HCT116 (cell line): ENCODE measurements at regions not wholly inside any gene's neighbourhood (a gene's known extent, or its start where the extent isn't known, plus 50 kb on each side); places are given as distances from the start of the nearest gene placed in this dataset.

Experiments
- ATAC-seq: fragments of 200-7000 bp; cut with Tn5 transposase; 2 replicates; pipeline ENCODE4 v1.9.1; 2020; ENCODE audit warnings: mild to moderate bottlenecking, moderate library complexity
- BruUV-seq: library from RNA; stranded (reverse); fragments of 400-500 nt; replicated peaks from 2 replicates; lab custom pipeline; 2021; lab: Mats Ljungman, UMichigan
- CTCF ChIA-PET: fragments of 300-600 bp; sonication (Branson Sonifier 250); formaldehyde crosslinking; loops from one replicate; lab custom pipeline; 2021; ENCODE audit warnings: antibody characterized with exemption; lab: Charles Lee
- POLR2A ChIA-PET: fragments of 300-600, 350-600 bp; sonication (Branson Sonifier 250); formaldehyde crosslinking; loops from one replicate; lab custom pipeline; 2021; ENCODE audit warnings: antibody characterized with exemption; lab: Charles Lee
- RAD21 ChIA-PET, 2 experiments: fragments of 300-600 bp; sonication (Branson Sonifier 250); formaldehyde crosslinking; loops; one replicate each; lab custom pipeline; 2023; ENCODE audit warnings: low total read pairs in 2 of 2; ENCODE audit not compliant: uncharacterized antibody in 2 of 2, unreplicated experiment in 2 of 2, low non-redundant PET in 1 of 2; lab: Charles Lee
- DNase-seq: peaks from one replicate; pipeline ENCODE4 v3.0.0-alpha.2; 2010; ENCODE audit warnings: low read depth, low spot score
- H2AFZ ChIP-seq: fragments of 200-600 bp; shearing (Covaris generic), sonication (generic); 2 replicates; pipeline ENCODE4 v1.6.1; 2017; ENCODE audit warnings: low read depth, mixed run types, mixed read lengths, antibody characterized with exemption, low read length; ENCODE audit not compliant: poor library complexity, severe bottlenecking
- H3K27ac ChIP-seq: 2 replicates; pipeline ENCODE4 v1.5.1; 2012; ENCODE audit warnings: low read depth, low read length
- H3K27me3 ChIP-seq: fragments of 200-600 bp; sonication (generic); 2 replicates; pipeline ENCODE4 v1.6.1; 2016; ENCODE audit warnings: mixed run types, low read length, mixed read lengths; ENCODE audit not compliant: insufficient read depth
- H3K36me3 ChIP-seq, 2 experiments: fragments of 200-500 bp in 1 of 2; fragments of 200-600 bp in 1 of 2; sonication (Bioruptor generic) in 1 of 2; sonication (generic) in 1 of 2; 2 replicates each; pipeline versions ENCODE4 v1.5.1 to v1.6.1; 2014 to 2016; ENCODE audit warnings: low read length in 2 of 2, inconsistent platforms in 1 of 2, mixed read lengths in 1 of 2, mixed run types in 1 of 2; ENCODE audit not compliant: insufficient read depth in 2 of 2, control insufficient read depth in 1 of 2
- H3K4me1 ChIP-seq, 2 experiments: fragments of 200-600 bp in 1 of 2; sonication (generic) in 1 of 2; 2 replicates each; pipeline versions ENCODE4 v1.5.1 to v1.6.1; 2012 to 2017; ENCODE audit warnings: low read length in 2 of 2, inconsistent platforms in 1 of 2, mild to moderate bottlenecking in 1 of 2, mixed read lengths in 1 of 2, mixed run types in 1 of 2, moderate library complexity in 1 of 2; ENCODE audit not compliant: insufficient read depth in 2 of 2, control insufficient read depth in 1 of 2
- H3K4me2 ChIP-seq: fragments of 200-600 bp; sonication (generic); 2 replicates; pipeline ENCODE4 v1.6.1; 2017; ENCODE audit warnings: mixed run types, low read length, mixed read lengths
- H3K4me3 ChIP-seq, 2 experiments: fragments of 200-600 bp in 1 of 2; sonication (generic) in 1 of 2; replicated peaks in 1 of 2; 2 replicates each; pipeline ENCODE4 v1.5.1; 2011 to 2016; ENCODE audit warnings: low read length in 2 of 2, control low read depth in 1 of 2, low read depth in 1 of 2, mild to moderate bottlenecking in 1 of 2, mixed read lengths in 1 of 2, mixed run types in 1 of 2
- H3K79me2 ChIP-seq: fragments of 200-600 bp; sonication (generic); 2 replicates; pipeline ENCODE4 v1.6.1; 2017; ENCODE audit warnings: mild to moderate bottlenecking, mixed run types, low read length, moderate library complexity, mixed read lengths; ENCODE audit not compliant: insufficient read depth
- H3K9ac ChIP-seq: fragments of 200-600 bp; sonication (generic); 2 replicates; pipeline ENCODE4 v1.6.1; 2016; ENCODE audit warnings: low read length, mixed read lengths
- H3K9me2 ChIP-seq: fragments of 200-600 bp; sonication (generic), shearing (Covaris generic); 2 replicates; pipeline ENCODE4 v1.6.1; 2017; ENCODE audit warnings: mixed run types, mild to moderate bottlenecking, moderate library complexity; ENCODE audit not compliant: insufficient read depth
- H3K9me3 ChIP-seq, 2 experiments: fragments of 200-500 bp in 1 of 2; fragments of 200-600 bp in 1 of 2; sonication (Bioruptor generic) in 1 of 2; sonication (generic) in 1 of 2; 2 replicates each; pipeline ENCODE4 v1.6.1; 2014 to 2017; ENCODE audit warnings: low read length in 2 of 2, mixed read lengths in 2 of 2, inconsistent platforms in 1 of 2, low read depth in 1 of 2, mild to moderate bottlenecking in 1 of 2, mixed run types in 1 of 2, moderate library complexity in 1 of 2; ENCODE audit not compliant: control insufficient read depth in 1 of 2, insufficient read depth in 1 of 2
- H4K20me1 ChIP-seq: fragments of 200-600 bp; sonication (generic), shearing (Covaris generic); 2 replicates; pipeline ENCODE4 v1.6.1; 2017; ENCODE audit warnings: mixed run types, mild to moderate bottlenecking, moderate library complexity; ENCODE audit not compliant: insufficient read depth
- CBX3 ChIP-seq: IDR thresholded peaks from 2 replicates; pipeline ENCODE4 v1.6.1; 2012; ENCODE audit warnings: low read depth
- CEBPB ChIP-seq: IDR thresholded peaks from 2 replicates; pipeline ENCODE4 v1.6.1; 2012; ENCODE audit warnings: low read depth
- EGR1 ChIP-seq: IDR thresholded peaks from 2 replicates; pipeline ENCODE4 v1.6.1; 2012; ENCODE audit warnings: low read depth
- ELF1 ChIP-seq: IDR thresholded peaks from 2 replicates; pipeline ENCODE4 v1.6.1; 2012; ENCODE audit warnings: low read depth, borderline replicate concordance
- EZH2 ChIP-seq: fragments of 200-600 bp; sonication (generic); IDR thresholded peaks from 2 replicates; pipeline ENCODE4 v1.6.1; 2017; ENCODE audit warnings: antibody characterized with exemption, mixed run types
- FOSL1 ChIP-seq: IDR thresholded peaks from 2 replicates; pipeline ENCODE4 v1.6.1; 2012; ENCODE audit warnings: low read depth
- JUND ChIP-seq: IDR thresholded peaks from 2 replicates; pipeline ENCODE4 v1.6.1; 2012
- POLR2A ChIP-seq: IDR thresholded peaks from 2 replicates; pipeline ENCODE4 v1.7.0; 2011; ENCODE audit warnings: borderline replicate concordance; ENCODE audit not compliant: insufficient read depth, insufficient read length; ENCODE audit errors: extremely low read depth
- POLR2AphosphoS5 ChIP-seq: IDR thresholded peaks from 2 replicates; pipeline ENCODE4 v1.6.1; 2011; ENCODE audit warnings: mild to moderate bottlenecking, low read depth, low read length, moderate library complexity
- RAD21 ChIP-seq: IDR thresholded peaks from 2 replicates; pipeline ENCODE4 v1.6.1; 2012; ENCODE audit warnings: low read depth, mild to moderate bottlenecking
- REST ChIP-seq: IDR thresholded peaks from 2 replicates; pipeline ENCODE4 v1.6.1; 2012; ENCODE audit warnings: low read depth
- SIN3A ChIP-seq: IDR thresholded peaks from 2 replicates; pipeline ENCODE4 v1.6.1; 2012; ENCODE audit warnings: low read depth
- SP1 ChIP-seq: IDR thresholded peaks from 2 replicates; pipeline ENCODE4 v1.6.1; 2012; ENCODE audit warnings: low read depth
- SRF ChIP-seq: IDR thresholded peaks from 2 replicates; pipeline ENCODE4 v1.6.1; 2012; ENCODE audit warnings: low read depth
- TCF7L2 ChIP-seq: IDR thresholded peaks from 2 replicates; pipeline ENCODE4 v1.7.0; 2011; ENCODE audit warnings: borderline replicate concordance, inconsistent platforms; ENCODE audit not compliant: insufficient read depth, insufficient read length; ENCODE audit errors: extremely low read depth
- YY1 ChIP-seq: IDR thresholded peaks from 2 replicates; pipeline ENCODE4 v1.6.1; 2011; ENCODE audit warnings: low read length, low read depth, moderate library complexity, mild to moderate bottlenecking; ENCODE audit not compliant: insufficient replicate concordance; ENCODE audit errors: extremely low read depth
- ZNF274 ChIP-seq: fragments of 200-500 bp; sonication (Bioruptor generic); IDR thresholded peaks from 2 replicates; pipeline ENCODE4 v1.6.1; 2014; ENCODE audit warnings: mild to moderate bottlenecking, low read depth, low read length, inconsistent platforms
- intact Hi-C: fragments of 100-400 bp; cut with micrococcal nuclease; formaldehyde crosslinking; loops from 2 replicates; pipeline ENCODE4 v1.10.0; 2022
- TF ChIP-seq, protein P1 (sequence below): IDR thresholded peaks from 2 replicates; pipeline ENCODE4 v1.6.1; 2012
- TF ChIP-seq, protein P2 (sequence below): IDR thresholded peaks from 2 replicates; pipeline ENCODE4 v1.6.1; 2012
- TF ChIP-seq, protein P3 (sequence below): IDR thresholded peaks from 2 replicates; pipeline ENCODE4 v1.6.1; 2011; ENCODE audit warnings: mild to moderate bottlenecking, low read length, moderate library complexity; ENCODE audit not compliant: insufficient replicate concordance; ENCODE audit errors: extremely low read depth

DNA sequence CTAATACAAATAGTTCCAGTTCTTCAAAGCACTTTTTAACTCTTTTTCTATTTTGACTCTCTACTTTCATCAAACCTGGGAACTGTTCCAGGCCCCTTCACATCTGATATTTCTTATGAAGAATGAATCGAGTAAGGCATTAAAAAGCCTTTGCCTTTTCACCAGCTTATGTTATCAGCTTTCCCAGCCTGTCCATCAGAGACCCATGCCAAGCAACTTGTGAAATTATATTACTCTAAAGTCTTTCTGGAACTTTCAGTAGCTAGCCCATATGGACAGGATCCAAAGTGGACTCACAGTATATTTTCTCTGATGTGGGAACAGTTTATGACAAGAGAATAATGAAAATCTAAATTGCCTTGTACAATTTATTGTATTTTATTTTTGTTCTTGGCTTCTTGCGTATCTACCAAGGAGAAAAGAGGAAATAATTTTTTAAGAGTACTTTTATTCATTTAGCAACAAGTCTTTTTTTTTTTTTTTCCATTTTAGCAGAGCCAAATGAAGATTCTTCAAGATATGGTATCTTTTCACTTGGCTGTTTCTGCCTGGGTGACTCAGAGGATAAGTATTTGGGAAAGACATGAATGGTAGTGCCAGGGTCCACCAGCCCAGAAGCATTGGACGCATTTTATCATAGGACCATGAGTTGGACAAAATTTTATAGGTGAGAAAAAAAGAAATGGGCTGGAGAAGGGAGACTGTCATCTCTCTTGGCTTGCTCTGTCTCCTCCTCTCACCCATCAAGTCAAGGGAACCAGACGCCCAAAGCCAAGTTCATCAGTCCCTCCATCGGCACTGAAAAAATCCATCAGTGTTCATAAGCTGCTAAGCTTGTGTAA, 195.8 kb upstream of the NEBL start:
- intact Hi-C loops: no loop called here
- DNase-seq: no peak
- TF ChIP-seq SP1: no peak
- TF ChIP-seq, protein P1, sequence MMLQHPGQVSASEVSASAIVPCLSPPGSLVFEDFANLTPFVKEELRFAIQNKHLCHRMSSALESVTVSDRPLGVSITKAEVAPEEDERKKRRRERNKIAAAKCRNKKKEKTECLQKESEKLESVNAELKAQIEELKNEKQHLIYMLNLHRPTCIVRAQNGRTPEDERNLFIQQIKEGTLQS: no peak
- no peak for TF ChIP-seq EZH2
- no peak for TF ChIP-seq FOSL1
- TF ChIP-seq ELF1: no peak
- no peak for TF ChIP-seq POLR2A
- TF ChIP-seq SIN3A: no peak
- TF ChIP-seq EGR1: no peak
- TF ChIP-seq TCF7L2: no peak
- TF ChIP-seq RAD21: no peak
- TF ChIP-seq YY1: no peak
- TF ChIP-seq ZNF274: no peak
- no peak for TF ChIP-seq JUND
- no peak for TF ChIP-seq REST
- TF ChIP-seq, protein P2, sequence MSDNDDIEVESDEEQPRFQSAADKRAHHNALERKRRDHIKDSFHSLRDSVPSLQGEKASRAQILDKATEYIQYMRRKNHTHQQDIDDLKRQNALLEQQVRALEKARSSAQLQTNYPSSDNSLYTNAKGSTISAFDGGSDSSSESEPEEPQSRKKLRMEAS: no peak
- no peak for TF ChIP-seq SRF
- no peak for TF ChIP-seq POLR2AphosphoS5
- no peak for TF ChIP-seq CEBPB
- TF ChIP-seq CBX3: no peak
- TF ChIP-seq, protein P3, sequence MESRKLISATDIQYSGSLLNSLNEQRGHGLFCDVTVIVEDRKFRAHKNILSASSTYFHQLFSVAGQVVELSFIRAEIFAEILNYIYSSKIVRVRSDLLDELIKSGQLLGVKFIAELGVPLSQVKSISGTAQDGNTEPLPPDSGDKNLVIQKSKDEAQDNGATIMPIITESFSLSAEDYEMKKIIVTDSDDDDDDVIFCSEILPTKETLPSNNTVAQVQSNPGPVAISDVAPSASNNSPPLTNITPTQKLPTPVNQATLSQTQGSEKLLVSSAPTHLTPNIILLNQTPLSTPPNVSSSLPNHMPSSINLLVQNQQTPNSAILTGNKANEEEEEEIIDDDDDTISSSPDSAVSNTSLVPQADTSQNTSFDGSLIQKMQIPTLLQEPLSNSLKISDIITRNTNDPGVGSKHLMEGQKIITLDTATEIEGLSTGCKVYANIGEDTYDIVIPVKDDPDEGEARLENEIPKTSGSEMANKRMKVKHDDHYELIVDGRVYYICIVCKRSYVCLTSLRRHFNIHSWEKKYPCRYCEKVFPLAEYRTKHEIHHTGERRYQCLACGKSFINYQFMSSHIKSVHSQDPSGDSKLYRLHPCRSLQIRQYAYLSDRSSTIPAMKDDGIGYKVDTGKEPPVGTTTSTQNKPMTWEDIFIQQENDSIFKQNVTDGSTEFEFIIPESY: no peak

More for the DNA sequence above, 195.8 kb upstream of the NEBL start:
- no peaks in the 10 kb centered on the region for H3K9me2 ChIP-seq
- H4K20me1 ChIP-seq: no peaks in the 10 kb centered on the region
- no peak overlapping the region for H3K9ac ChIP-seq
- H3K36me3 ChIP-seq: no peaks in the 10 kb centered on the region
- no peaks in the 10 kb centered on the region; a peak in 1 of 4 replicates for H3K4me1 ChIP-seq
- no TSS peak for BruUV-seq
- no peak for ATAC-seq
- H2AFZ ChIP-seq: no peak overlapping the region
- CTCF ChIA-PET: interaction anchor here (0.6 to 1.3 kb wide), 2 partner anchors 13 to 16 kb away, joined by 3 to 4 read pairs; no protein-coding TSS in a partner anchor
- RAD21 ChIA-PET: no interaction called here
- H3K27ac ChIP-seq: no peak overlapping the region
- H3K4me2 ChIP-seq: no peak overlapping the region
- no peak overlapping the region for H3K4me3 ChIP-seq
- H3K79me2 ChIP-seq: no peaks in the 10 kb centered on the region
- H3K9me3 ChIP-seq: no peaks in the 10 kb centered on the region
- POLR2A ChIA-PET: no interaction called here
- no peaks in the 10 kb centered on the region for H3K27me3 ChIP-seq
